Pancreas (tissue), 10 donors: ENCODE measurements at regions not wholly inside any gene's neighbourhood (a gene's known extent, or its start where the extent isn't known, plus 50 kb on each side); places are given as distances from the start of the nearest gene placed in this dataset.

Experiments
- ATAC-seq, 4 donors: fragments of 200-7000 bp; cut with Tn5 transposase; one replicate each; pipeline versions ENCODE4 v1.8.0 to v1.9.1; 2020; ENCODE audit warnings: mild to moderate bottlenecking in 4 of 4, moderate library complexity in 4 of 4
- DNase-seq, 6 donors: peaks; one replicate each; pipeline ENCODE4 v3.0.0-alpha.2; 2020
- FAIRE-seq: peaks from 2 replicates; lab custom pipeline; 2012; peaks lifted over from hg19 to GRCh38; lab: Jason Lieb, UNC
- H3K27ac ChIP-seq, 4 donors: fragments of 200-600 bp; sonication (generic); 1 replicate in 3 of 4; 2 replicates in 1 of 4; pipeline versions ENCODE4 v1.5.0 to v1.8.0; 2020
- H3K27me3 ChIP-seq, 4 donors: fragments of 200-600 bp; one replicate each; pipeline ENCODE4 v1.8.0; 2021
- H3K36me3 ChIP-seq, 3 donors: fragments of 200-600 bp; sonication (generic) in 1 of 3; one replicate each; pipeline versions ENCODE4 v1.5.0 to v1.8.0; 2020 to 2021
- H3K4me1 ChIP-seq, 3 donors: fragments of 200-600 bp; one replicate each; pipeline ENCODE4 v1.8.0; 2021
- H3K4me3 ChIP-seq, 4 donors: fragments of 200-600 bp; sonication (generic) in 2 of 4; one replicate each; pipeline versions ENCODE4 v1.5.0 to v1.8.0; 2020 to 2021
- H3K9me3 ChIP-seq, 4 donors: fragments of 200-600 bp; one replicate each; pipeline ENCODE4 v1.8.0; 2021
- CTCF ChIP-seq, 4 donors: fragments of 200-600 bp; sonication (generic) in 3 of 4; IDR thresholded peaks; one replicate each; pipeline versions ENCODE4 v1.5.0 to v1.8.0; 2021; ENCODE audit warnings: antibody characterized with exemption in 4 of 4
- WGBS, 2 donors: extraction: QIAGEN DNeasy Blood & Tissue Kit; methylation state at CpG; one replicate each; pipeline ENCODE4 v1.1.7; 2013; 5-methylcytosine and 5-hydroxymethylcytosine counted together
- intact Hi-C, 3 donors: fragments of 100-400 bp; cut with DNase I; formaldehyde crosslinking; loops; one replicate each; pipeline versions ENCODE4 v1.11.1 to v1.14.2; 2022
- donor health status: healthy with polysubstance abuse.
- donor health status: DM: no; HTN: no; CAD: no; lungs with moderate emphysema.
- donor health status: DM: no; HTN: no; CAD: no.
- donor health status: control.
- donor health status: control.
- donor health status: Bipolar disorder and iron deficiency.
- donor health status: DM: yes; HTN: yes; CAD: no.
- donor health status: DM: no; HTN: no; CAD: no.
- donor health status: DM: no; HTN: no; CAD: no.
- donor health status: DM: yes; HTN: yes; CAD: no.

GRCh38 chr6:113694278-113695077 is 162.7 kb upstream of the MARCKS start:
- intact Hi-C loops, result loop anchor here in 1 of 3 donors (5.0 kb wide), 1 partner anchor 163 kb away; the partner anchor contains the start of gene MARCKS
- no peak overlapping the region for H3K4me3 ChIP-seq
- H3K9me3 ChIP-seq, result no peaks in the 10 kb centered on the region
- FAIRE-seq, result no peak
- peak in 1 of 6 donors; percentile 37 for DNase-seq
- H3K4me1 ChIP-seq, result peaks cover 11 to 48% (median 21%) of the 10 kb centered on the region in 3 donors
- peak overlapping the region; percentile 46 to 80 (median 62) for H3K27ac ChIP-seq
- no peak for TF ChIP-seq CTCF (IDR thresholded peaks at IDR 0.05)
- no peaks in the 10 kb centered on the region for H3K36me3 ChIP-seq
- H3K27me3 ChIP-seq, result no peaks in the 10 kb centered on the region
- peak; percentile 66 to 84 (median 72) for ATAC-seq
- 49 to 50% methylated on average over 2 of the region's 2 CpGs for WGBS, 2 donors

DNA sequence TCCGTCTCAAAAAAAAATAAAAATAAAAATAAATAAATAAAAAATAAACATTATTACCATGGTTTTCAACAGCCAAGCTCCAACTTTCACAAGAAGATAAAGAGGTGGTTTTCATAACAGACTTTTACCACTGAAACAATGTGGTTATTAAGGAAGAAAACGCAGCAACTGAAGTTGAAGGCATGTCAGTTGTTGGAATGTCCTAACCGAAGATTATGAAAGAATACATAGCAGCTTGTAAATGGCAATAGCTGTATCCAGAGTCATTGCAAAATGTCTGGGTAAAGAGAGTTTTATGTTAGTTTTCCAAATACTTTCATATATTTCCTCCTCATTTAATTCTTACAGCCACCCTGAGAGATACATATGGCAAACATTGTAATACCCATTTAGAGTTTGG is 161.6 kb upstream of the MARCKS start:
- no peaks in the 10 kb centered on the region for H3K36me3 ChIP-seq
- peak overlapping the region in 1 of 4 donors; percentile 79 for H3K27ac ChIP-seq
- ATAC-seq, result no peak
- H3K9me3 ChIP-seq, result no peaks in the 10 kb centered on the region
- no peak overlapping the region for H3K4me3 ChIP-seq
- TF ChIP-seq CTCF (IDR thresholded peaks at IDR 0.05), result no peak
- 76 to 84% methylated on average over 3 of the region's 3 CpGs for WGBS, 2 donors
- intact Hi-C loops, result loop anchor here in 1 of 3 donors (5.0 kb wide), 1 partner anchor 162 kb away; the partner anchor contains the start of gene MARCKS
- DNase-seq, result no peak
- H3K4me1 ChIP-seq, result peaks cover 11 to 49% (median 18%) of the 10 kb centered on the region in 3 donors
- no peak for FAIRE-seq
- H3K27me3 ChIP-seq, result no peaks in the 10 kb centered on the region

DNA sequence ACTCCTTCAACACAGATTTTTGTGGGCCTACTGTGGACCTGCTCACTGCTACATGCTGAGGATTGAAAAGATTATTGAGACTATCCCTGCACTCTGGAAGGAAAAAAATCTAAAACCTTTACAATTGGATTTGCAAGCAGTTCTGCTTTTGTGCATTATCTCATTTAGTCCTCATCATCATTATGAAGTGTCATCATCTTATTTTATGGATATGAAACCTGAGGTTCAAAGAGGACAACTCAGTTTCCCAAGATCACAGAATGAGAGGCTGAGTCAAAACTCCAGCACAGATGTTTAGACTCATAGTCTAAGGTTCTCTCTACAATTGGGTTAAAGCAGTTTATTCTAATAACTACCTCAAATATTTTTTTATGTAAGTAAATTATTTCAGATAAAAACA is 160.2 kb upstream of the MARCKS start:
- DNase-seq, result no peak
- H3K4me3 ChIP-seq, result no peak overlapping the region
- no peaks in the 10 kb centered on the region for H3K36me3 ChIP-seq
- no peak for ATAC-seq
- no peaks in the 10 kb centered on the region for H3K9me3 ChIP-seq
- TF ChIP-seq CTCF (IDR thresholded peaks at IDR 0.05), result no peak
- no peak for FAIRE-seq
- no peak overlapping the region for H3K27ac ChIP-seq
- peaks cover 11 to 46% (median 22%) of the 10 kb centered on the region in 3 donors for H3K4me1 ChIP-seq
- no peaks in the 10 kb centered on the region for H3K27me3 ChIP-seq
- intact Hi-C loops, result loop anchor here in 1 of 3 donors (5.0 kb wide), 1 partner anchor 160 kb away; the partner anchor contains the start of gene MARCKS

GRCh38 chr6:113697632-113698410 is 159.3 kb upstream of the MARCKS start:
- ATAC-seq, result no peak
- no peak for FAIRE-seq
- Histone ChIP-seq H3K4me3 (no peak overlapping the region), H3K36me3 (no peaks in the 10 kb centered on the region), H3K4me1 (peaks cover 14 to 45% (median 22%) of the 10 kb centered on the region in 3 donors), H3K9me3 (no peaks in the 10 kb centered on the region), H3K27me3 (no peaks in the 10 kb centered on the region), H3K27ac (no peak overlapping the region)
- intact Hi-C loops, result loop anchor here in 1 of 3 donors (5.0 kb wide), 1 partner anchor 159 kb away; the partner anchor contains the start of gene MARCKS
- 74 to 80% methylated on average over 4 of the region's 4 CpGs for WGBS, 2 donors
- no peak for DNase-seq
- no peak for TF ChIP-seq CTCF (IDR thresholded peaks at IDR 0.05)
